HG02943 (cell line): ENCODE measurements at regions not wholly inside any gene's neighbourhood (a gene's known extent, or its start where the extent isn't known, plus 50 kb on each side); places are given as distances from the start of the nearest gene placed in this dataset.

ENCODE experiments used
- ATAC-seq: cut with Tn5 transposase; IDR thresholded peaks from one replicate; pipeline ENCODE4 v1.9.1; 2021; ENCODE audit warnings: mild to moderate bottlenecking, low read depth, moderate library complexity; ENCODE audit not compliant: unreplicated experiment

GRCh38 chr3:193779933-193780332, 186.9 kb downstream of the OPA1 start:
- no peak for ATAC-seq

GRCh38 chr3:193780397-193780796, 187.4 kb downstream of the OPA1 start:
- no peak for ATAC-seq

GRCh38 chr3:193780810-193781478, 187.9 kb downstream of the OPA1 start:
- no peak for ATAC-seq

GRCh38 chr3:193782276-193782647, 189.3 kb downstream of the OPA1 start:
- ATAC-seq, result no peak

- ATAC-seq, result no peak
Measured at GRCh38 chr3:193782747-193783146, 189.7 kb downstream of the OPA1 start.

- ATAC-seq, result no peak
Measured at GRCh38 chr3:193783166-193783896, 190.3 kb downstream of the OPA1 start.

GRCh38 chr3:193784822-193785221, 191.8 kb downstream of the OPA1 start:
- no peak for ATAC-seq

- ATAC-seq, result no peak
Measured at GRCh38 chr3:193787496-193787870, 194.5 kb downstream of the OPA1 start.

GRCh38 chr3:193788189-193788991, 195.4 kb downstream of the OPA1 start:
- ATAC-seq, result no peak

GRCh38 chr3:193789455-193789854, 196.4 kb downstream of the OPA1 start:
- no peak for ATAC-seq

- no peak for ATAC-seq
Measured at GRCh38 chr3:193790086-193790990, 197.3 kb downstream of the OPA1 start.

GRCh38 chr3:193791041-193792032, 198.3 kb downstream of the OPA1 start:
- no peak for ATAC-seq

- no peak for ATAC-seq
Measured at GRCh38 chr3:193793123-193793522, 200.1 kb downstream of the OPA1 start.

GRCh38 chr3:193794002-193794881, 201.2 kb downstream of the OPA1 start:
- no peak for ATAC-seq

- ATAC-seq, result no peak
Measured at GRCh38 chr3:193795062-193795690, 202.2 kb downstream of the OPA1 start.

- no peak for ATAC-seq
Measured at GRCh38 chr3:193796089-193796488, 203.1 kb downstream of the OPA1 start.

- no peak for ATAC-seq
Measured at GRCh38 chr3:193797566-193797965, 204.6 kb downstream of the OPA1 start.

GRCh38 chr3:193798051-193798450, 205.0 kb downstream of the OPA1 start:
- no peak for ATAC-seq
